ENCODE measurements at regions not wholly inside any gene's neighbourhood (a gene's known extent, or its start where the extent isn't known, plus 50 kb on each side); places are given as distances from the start of the nearest gene placed in this dataset.
"Not testable (repeated sequence)": the region's sequence is repeated elsewhere in the genome, so short reads cannot be mapped to it uniquely, and the experiment has no call there.

- DNase-seq (ENCODE audit: low spot score) (no peak), ATAC-seq (no peak)
- intact Hi-C loops (cut with DNase I) = no loop called here
These were observed 696.8 kb upstream of the COX7C start for GRCh38 chr5:85920984-85921383.

GRCh38 chr5:85921590-85921989 lies 696.2 kb upstream of the COX7C start:
- ATAC-seq (no peak), DNase-seq (ENCODE audit: low spot score) (no peak)
- intact Hi-C loops (cut with DNase I) = no loop called here

GRCh38 chr5:85927632-85928031 lies 690.1 kb upstream of the COX7C start:
- intact Hi-C loops (cut with DNase I) = no loop called here
- ATAC-seq (no peak), DNase-seq (ENCODE audit: low spot score) (no peak)

GRCh38 chr5:85929713-85930112 lies 688.0 kb upstream of the COX7C start:
- no peak for DNase-seq (ENCODE audit: low spot score)
- no peak for ATAC-seq
- intact Hi-C loops (cut with DNase I) = no loop called here

GRCh38 chr5:85931220-85931619 lies 686.5 kb upstream of the COX7C start:
- intact Hi-C loops (cut with DNase I) = no loop called here
- DNase-seq (ENCODE audit: low spot score) (no peak), ATAC-seq (no peak)

GRCh38 chr5:85938201-85938600 lies 679.5 kb upstream of the COX7C start:
- DNase-seq (ENCODE audit: low spot score) (no peak), ATAC-seq (no peak)
- intact Hi-C loops (cut with DNase I) = no loop called here

GRCh38 chr5:85951707-85952210 lies 666.0 kb upstream of the COX7C start:
- intact Hi-C loops (cut with DNase I) = no loop called here
- no peak for DNase-seq (ENCODE audit: low spot score)
- ATAC-seq = no peak

- ATAC-seq = no peak
- intact Hi-C loops (cut with DNase I) = no loop called here
- DNase-seq (ENCODE audit: low spot score) = no peak
These were observed 665.1 kb upstream of the COX7C start for GRCh38 chr5:85952680-85953079.

GRCh38 chr5:85967681-85968080 lies 650.1 kb upstream of the COX7C start:
- intact Hi-C loops (cut with DNase I) = no loop called here
- ATAC-seq = no peak

GRCh38 chr5:85972539-85972938 lies 645.2 kb upstream of the COX7C start:
- DNase-seq (ENCODE audit: low spot score) = no peak
- ATAC-seq = no peak
- intact Hi-C loops (cut with DNase I) = no loop called here

More at GRCh38 chr5:85967681-85968080, 650.1 kb upstream of the COX7C start:
- DNase-seq (ENCODE audit: low spot score) = no peak

GRCh38 chr5:85985167-85985566 lies 632.6 kb upstream of the COX7C start:
- intact Hi-C loops (cut with DNase I) = no loop called here
- ATAC-seq = no peak

GRCh38 chr5:85990998-85991397 lies 626.7 kb upstream of the COX7C start:
- ATAC-seq (no peak), DNase-seq (ENCODE audit: low spot score) (no peak)
- intact Hi-C loops (cut with DNase I) = no loop called here

More at GRCh38 chr5:85985167-85985566, 632.6 kb upstream of the COX7C start:
- DNase-seq (ENCODE audit: low spot score) = no peak

- intact Hi-C loops (cut with DNase I); DNase-seq (ENCODE audit: low spot score); ATAC-seq: not testable (repeated sequence)
These were observed 623.1 kb upstream of the COX7C start for GRCh38 chr5:85994653-85995052.

- DNase-seq (ENCODE audit: low spot score) = no peak
- ATAC-seq = no peak
- intact Hi-C loops (cut with DNase I) = no loop called here
These were observed 619.1 kb upstream of the COX7C start for GRCh38 chr5:85998656-85999055.

GRCh38 chr5:86008293-86008692 lies 609.4 kb upstream of the COX7C start:
- ATAC-seq (no peak), DNase-seq (ENCODE audit: low spot score) (no peak)
- intact Hi-C loops (cut with DNase I) = no loop called here

- no peak for ATAC-seq
These were observed 609.0 kb upstream of the COX7C start for GRCh38 chr5:86008704-86009103.

GRCh38 chr5:86011937-86012336 lies 605.8 kb upstream of the COX7C start:
- ATAC-seq = no peak
- no peak for DNase-seq (ENCODE audit: low spot score)
- intact Hi-C loops (cut with DNase I) = no loop called here

More at GRCh38 chr5:86008704-86009103, 609.0 kb upstream of the COX7C start:
- intact Hi-C loops (cut with DNase I) = no loop called here
- no peak for DNase-seq (ENCODE audit: low spot score)

- no peak for ATAC-seq
These were observed 588.4 kb upstream of the COX7C start for GRCh38 chr5:86029308-86029707.

GRCh38 chr5:86030753-86031152 lies 587.0 kb upstream of the COX7C start:
- ATAC-seq = no peak
- no peak for DNase-seq (ENCODE audit: low spot score)
- intact Hi-C loops (cut with DNase I) = no loop called here

More at GRCh38 chr5:86029308-86029707, 588.4 kb upstream of the COX7C start:
- intact Hi-C loops (cut with DNase I) = no loop called here
- no peak for DNase-seq (ENCODE audit: low spot score)

GRCh38 chr5:86038566-86038965 lies 579.2 kb upstream of the COX7C start:
- DNase-seq (ENCODE audit: low spot score) = no peak
- ATAC-seq = no peak
- intact Hi-C loops (cut with DNase I) = no loop called here

- intact Hi-C loops (cut with DNase I) = no loop called here
- ATAC-seq (no peak), DNase-seq (ENCODE audit: low spot score) (no peak)
These were observed 578.4 kb upstream of the COX7C start for GRCh38 chr5:86039351-86039750.

- DNase-seq (ENCODE audit: low spot score) = no peak
- no peak for ATAC-seq
- intact Hi-C loops (cut with DNase I) = no loop called here
These were observed 547.0 kb upstream of the COX7C start for GRCh38 chr5:86070719-86071118.
